Activated CD4-positive, alpha-beta T cell treated with anti-CD3 and anti-CD28 coated beads for 36 hours (primary cell): ENCODE measurements at regions not wholly inside any gene's neighbourhood (a gene's known extent, or its start where the extent isn't known, plus 50 kb on each side); places are given as distances from the start of the nearest gene placed in this dataset.
"Not testable (repeated sequence)": the region's sequence is repeated elsewhere in the genome, so short reads cannot be mapped to it uniquely, and the experiment has no call there.

Experiments
- ATAC-seq: fragments of 200-7000 bp; cut with Tn5 transposase; one replicate; pipeline ENCODE4 v1.10.0; 2021; ENCODE audit warnings: mild to moderate bottlenecking, moderate library complexity
- CTCF ChIA-PET: fragments of 350-600 bp; sonication (Branson Sonifier 250); formaldehyde crosslinking; loops from one replicate; lab custom pipeline; 2021; ENCODE audit warnings: antibody characterized with exemption; lab: Charles Lee
- POLR2A ChIA-PET: fragments of 350-600 bp; sonication (Branson Sonifier 250); formaldehyde crosslinking; loops from one replicate; lab custom pipeline; 2021; ENCODE audit warnings: antibody characterized with exemption, inconsistent platforms; lab: Charles Lee
- DNase-seq: peaks from one replicate; pipeline ENCODE4 v3.0.0-alpha.2; 2020
- H3K27ac Mint-ChIP-seq: one replicate; pipeline ENCODE4 v1.8.0; 2021; ENCODE audit warnings: mixed read lengths
- H3K27me3 Mint-ChIP-seq: one replicate; pipeline ENCODE4 v1.8.0; 2021; ENCODE audit warnings: mixed read lengths
- H3K36me3 Mint-ChIP-seq: one replicate; pipeline ENCODE4 v1.8.0; 2021; ENCODE audit warnings: low read depth, mixed read lengths
- H3K4me1 Mint-ChIP-seq: one replicate; pipeline ENCODE4 v1.8.0; 2021; ENCODE audit warnings: mixed read lengths
- H3K4me3 Mint-ChIP-seq: one replicate; pipeline ENCODE4 v1.8.0; 2021; ENCODE audit warnings: mild to moderate bottlenecking, moderate library complexity, mixed read lengths
- H3K9me3 Mint-ChIP-seq: one replicate; pipeline ENCODE4 v1.8.0; 2021; ENCODE audit warnings: low read depth, mixed read lengths
- intact Hi-C, 2 experiments: fragments of 100-400 bp; cut with DNase I in 1 of 2; cut with micrococcal nuclease in 1 of 2; formaldehyde crosslinking; loops; one replicate each; pipeline versions ENCODE4 v1.14.2 to v1.15.1; 2022 to 2024; cut with DNase I, micrococcal nuclease

DNA sequence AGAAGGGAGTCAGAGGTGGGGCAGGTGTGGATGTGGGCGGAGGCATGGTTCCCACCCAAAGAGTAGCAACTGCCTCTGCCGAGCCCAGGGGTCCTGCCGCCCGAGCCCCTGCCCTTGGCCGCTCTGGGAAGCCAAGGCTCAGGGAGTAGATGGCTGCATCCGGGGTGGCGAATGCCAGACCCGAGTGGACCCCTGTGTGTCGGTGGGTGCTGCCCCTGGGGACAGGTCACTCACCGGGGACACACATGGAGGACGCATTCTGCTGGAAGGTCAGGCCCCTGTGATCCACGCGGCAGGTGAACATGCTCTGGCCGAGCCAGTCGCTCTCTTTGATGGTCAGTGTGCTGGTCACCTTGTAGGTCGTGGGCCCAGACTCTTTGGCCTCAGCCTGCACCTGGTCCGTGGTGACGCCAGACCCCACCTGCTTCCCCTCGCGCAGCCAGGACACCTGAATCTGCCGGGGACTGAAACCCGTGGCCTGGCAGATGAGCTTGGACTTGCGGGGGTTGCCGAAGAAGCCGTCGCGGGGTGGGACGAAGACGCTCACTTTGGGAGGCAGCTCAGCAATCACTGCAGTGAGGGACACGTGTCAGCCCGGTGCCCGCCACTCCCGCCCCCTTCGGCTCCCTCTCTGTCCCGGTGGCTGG, 329.0 kb downstream of the TMEM121 start:
- Mint-ChIP-seq H3K4me1 (peaks cover 6% of the 10 kb centered on the region), H3K27ac (no peak overlapping the region), H3K27me3 (peaks cover 1% of the 10 kb centered on the region), H3K4me3 (no peak overlapping the region), H3K9me3 (no peaks in the 10 kb centered on the region), H3K36me3 (no peaks in the 10 kb centered on the region)
- intact Hi-C loops: no loop called here
- CTCF ChIA-PET: no interaction called here
- POLR2A ChIA-PET: no interaction called here
- DNase-seq (no peak), ATAC-seq (no peak)

GRCh38 chr14:105855893-105856675, 329.7 kb downstream of the TMEM121 start:
- ATAC-seq (no peak), DNase-seq (no peak)
- peaks cover 10% of the 10 kb centered on the region for H3K4me1 Mint-ChIP-seq
- H3K9me3 Mint-ChIP-seq: no peaks in the 10 kb centered on the region
- CTCF ChIA-PET: no interaction called here
- intact Hi-C loops: no loop called here
- peaks cover 6% of the 10 kb centered on the region for H3K27me3 Mint-ChIP-seq
- H3K4me3 Mint-ChIP-seq: no peak overlapping the region
- H3K27ac Mint-ChIP-seq: no peak overlapping the region
- no peaks in the 10 kb centered on the region for H3K36me3 Mint-ChIP-seq
- POLR2A ChIA-PET: no interaction called here

- H3K9me3 Mint-ChIP-seq: no peaks in the 10 kb centered on the region
- H3K4me1 Mint-ChIP-seq: peaks cover 15% of the 10 kb centered on the region
- peaks cover 6% of the 10 kb centered on the region for H3K27me3 Mint-ChIP-seq
- ATAC-seq (no peak), DNase-seq (peak; percentile 2)
- intact Hi-C loops: no loop called here
- H3K4me3 Mint-ChIP-seq: no peak overlapping the region
- ChIA-PET CTCF (interaction anchor here (1.5 kb wide), 1 partner anchor 23 kb away, joined by 4 read pairs; no protein-coding TSS in a partner anchor), POLR2A (no interaction called here)
- H3K27ac Mint-ChIP-seq: no peak overlapping the region
- H3K36me3 Mint-ChIP-seq: no peaks in the 10 kb centered on the region
Observed at GRCh38 chr14:105856676-105857219, 330.4 kb downstream of the TMEM121 start.

DNA sequence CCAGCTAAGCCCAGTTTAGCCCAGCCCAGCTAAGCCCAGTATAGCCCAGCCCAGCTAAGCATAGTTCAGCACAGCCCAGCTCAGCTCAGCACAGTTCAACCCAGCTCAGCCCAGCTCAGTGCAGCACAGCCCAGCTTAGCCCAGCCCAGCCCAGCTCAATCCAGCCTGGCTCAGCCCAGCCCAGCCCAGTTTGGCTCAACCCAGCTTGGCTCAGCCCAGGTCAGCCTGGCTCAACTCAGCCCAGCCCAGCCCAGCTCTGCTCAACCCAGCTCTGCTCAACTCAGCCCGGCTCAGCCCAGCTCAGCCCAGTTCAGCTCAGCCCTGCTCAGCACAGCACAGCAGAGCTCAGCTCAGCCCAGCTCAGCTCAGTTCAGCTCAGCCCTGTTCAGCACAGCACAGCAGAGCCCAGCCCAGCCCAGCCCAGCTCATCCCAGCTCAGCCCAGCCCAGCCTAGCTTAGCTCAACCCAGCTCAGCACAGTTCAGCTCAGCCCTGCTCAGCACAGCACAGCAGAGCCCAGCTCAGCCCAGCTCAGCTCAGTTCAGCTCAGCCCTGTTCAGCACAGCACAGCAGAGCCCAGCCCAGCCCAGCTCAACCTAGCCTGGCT, 330.9 kb downstream of the TMEM121 start:
- H3K27me3 Mint-ChIP-seq: peaks cover 6% of the 10 kb centered on the region
- no peaks in the 10 kb centered on the region for H3K36me3 Mint-ChIP-seq
- H3K27ac Mint-ChIP-seq: no peak overlapping the region
- peak; percentile 5 for DNase-seq
- H3K9me3 Mint-ChIP-seq: no peaks in the 10 kb centered on the region
- intact Hi-C loops: no loop called here
- H3K4me3 Mint-ChIP-seq: no peak overlapping the region
- peaks cover 21% of the 10 kb centered on the region for H3K4me1 Mint-ChIP-seq
- CTCF ChIA-PET: interaction anchor here (0.7 to 1.5 kb wide), 2 partner anchors 24 to 148 kb away, joined by 3 to 4 read pairs; no protein-coding TSS in a partner anchor
- ATAC-seq: no peak
- POLR2A ChIA-PET: no interaction called here

DNA sequence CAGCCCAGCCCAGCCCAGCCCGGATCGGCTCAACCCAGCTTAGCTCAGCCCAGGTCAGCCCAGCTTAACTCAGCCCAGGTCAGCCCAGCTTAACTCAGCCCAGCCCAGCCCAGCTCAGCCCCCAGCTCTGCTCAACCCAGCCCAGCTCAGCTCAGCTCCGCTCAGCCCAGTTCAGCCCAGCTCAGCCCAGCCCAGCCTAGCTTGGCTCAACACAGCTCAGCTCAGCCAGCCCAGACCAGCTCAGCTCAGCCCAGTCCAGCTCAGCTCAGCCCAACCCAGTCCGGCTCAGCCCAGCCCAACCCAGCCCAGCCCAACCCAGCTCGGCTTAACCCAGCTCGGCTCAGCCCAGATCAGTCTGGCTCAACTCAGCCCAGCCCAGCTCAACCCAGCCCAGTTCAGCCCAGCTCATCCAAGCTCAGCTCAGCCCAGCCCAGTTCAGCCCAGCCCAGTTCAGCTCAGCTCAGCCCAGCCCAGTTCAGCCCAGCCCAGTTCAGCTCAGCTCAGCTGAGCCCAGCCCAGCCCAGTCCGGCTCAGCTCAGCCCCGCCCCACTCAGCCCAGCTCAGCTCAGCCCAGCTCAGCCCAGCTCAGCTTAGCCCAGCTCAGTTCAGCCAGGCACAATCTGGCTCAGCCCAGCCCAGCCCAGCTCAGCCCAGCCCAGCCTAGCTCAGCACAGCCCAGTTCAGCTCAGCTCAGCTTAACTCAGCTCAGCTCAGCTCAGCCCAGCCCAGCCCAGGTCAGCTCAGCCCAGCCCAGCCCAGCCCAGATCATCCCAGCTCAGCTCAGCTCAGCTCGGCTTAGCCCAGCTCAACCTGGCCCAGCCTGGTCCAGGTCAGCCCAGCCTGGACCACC, 331.7 kb downstream of the TMEM121 start:
- Mint-ChIP-seq H3K4me3 (no peak overlapping the region), H3K27me3 (peaks cover 11% of the 10 kb centered on the region), H3K27ac (no peak overlapping the region), H3K4me1 (peaks cover 24% of the 10 kb centered on the region), H3K9me3 (no peaks in the 10 kb centered on the region), H3K36me3 (no peaks in the 10 kb centered on the region)
- intact Hi-C loops: no loop called here
- CTCF ChIA-PET: interaction anchor here (0.7 to 1.5 kb wide), 3 partner anchors 25 to 147 kb away, joined by 3 to 4 read pairs (median 3); no protein-coding TSS in a partner anchor
- POLR2A ChIA-PET: no interaction called here
- ATAC-seq (peak; percentile 34), DNase-seq (peak; percentile 23)

DNA sequence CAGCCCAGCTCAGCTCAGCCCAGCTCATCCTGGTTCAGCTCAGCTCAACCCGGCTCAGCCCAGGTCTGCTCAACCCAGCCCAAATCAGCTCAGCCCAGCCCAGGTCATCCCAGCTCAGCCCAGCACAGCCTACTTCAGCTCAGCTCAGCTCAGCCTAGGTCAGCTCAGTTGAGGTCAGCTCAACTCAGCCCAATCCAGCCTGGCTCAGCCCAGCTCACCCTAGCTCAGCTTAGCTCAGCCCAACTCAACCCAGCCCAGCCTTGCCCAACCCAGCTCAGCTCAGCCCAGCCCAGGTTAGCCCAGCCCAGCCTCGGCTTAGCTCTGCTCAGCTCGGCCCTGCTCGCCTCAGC, 332.3 kb downstream of the TMEM121 start:
- Mint-ChIP-seq H3K36me3 (no peaks in the 10 kb centered on the region), H3K9me3 (no peaks in the 10 kb centered on the region), H3K4me3 (no peak overlapping the region), H3K27me3 (peaks cover 13% of the 10 kb centered on the region), H3K27ac (no peak overlapping the region), H3K4me1 (peaks cover 24% of the 10 kb centered on the region)
- ATAC-seq (no peak), DNase-seq (peak; percentile 5)
- intact Hi-C loops: no loop called here
- POLR2A ChIA-PET: no interaction called here
- CTCF ChIA-PET: interaction anchor here (0.7 kb wide), 1 partner anchor 35 kb away, joined by 3 read pairs; no protein-coding TSS in a partner anchor

DNA sequence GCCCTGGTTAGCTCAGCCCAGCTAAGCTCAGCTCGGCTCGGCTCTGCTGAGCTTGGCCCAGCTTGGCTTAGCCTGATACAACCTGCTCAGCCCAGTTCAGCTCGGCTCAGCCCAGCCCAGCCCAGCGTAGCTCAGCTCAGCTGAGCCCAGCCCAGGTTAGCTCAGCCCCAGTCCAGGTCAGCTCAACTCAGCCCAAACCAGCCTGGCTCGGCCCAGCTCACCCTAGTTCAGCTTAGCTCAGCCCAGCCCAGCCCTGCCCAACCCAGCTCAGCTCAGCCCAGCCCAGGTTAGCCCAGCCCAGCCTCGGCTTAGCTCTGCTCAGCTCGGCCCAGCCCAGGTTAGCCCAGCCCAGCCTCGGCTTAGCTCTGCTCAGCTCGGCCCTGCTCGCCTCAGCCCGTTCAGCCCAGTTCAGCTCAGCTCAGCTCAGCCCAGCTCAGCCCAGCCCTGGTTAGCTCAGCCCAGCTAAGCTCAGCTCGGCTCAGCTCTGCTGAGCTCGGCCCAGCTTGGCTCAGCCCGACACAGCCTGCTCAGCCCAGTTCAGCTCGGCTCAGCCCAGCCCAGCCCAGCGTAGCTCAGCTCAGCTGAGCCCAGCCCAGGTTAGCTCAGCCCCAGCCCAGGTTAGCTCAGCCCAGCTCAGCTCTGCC, 332.8 kb downstream of the TMEM121 start:
- H3K36me3 Mint-ChIP-seq, H3K4me3 Mint-ChIP-seq, POLR2A ChIA-PET, H3K27ac Mint-ChIP-seq, H3K9me3 Mint-ChIP-seq, intact Hi-C loops: not testable (repeated sequence)
- Mint-ChIP-seq H3K27me3 (peaks cover 13% of the 10 kb centered on the region), H3K4me1 (peaks cover 24% of the 10 kb centered on the region)
- DNase-seq: peak; percentile 6
- CTCF ChIA-PET: interaction anchor here (1.1 kb wide), 1 partner anchor 16 kb away, joined by 3 read pairs; no protein-coding TSS in a partner anchor
- ATAC-seq: peak; percentile 15

- ChIA-PET POLR2A (no interaction called here), CTCF (interaction anchor here (0.6 to 1.1 kb wide), 2 partner anchors 17 to 73 kb away, joined by 3 read pairs; no protein-coding TSS in a partner anchor)
- DNase-seq: peak; percentile 29
- Mint-ChIP-seq H3K4me3 (no peak overlapping the region), H3K27ac (no peak overlapping the region), H3K9me3 (no peaks in the 10 kb centered on the region), H3K4me1 (peaks cover 23% of the 10 kb centered on the region), H3K36me3 (no peaks in the 10 kb centered on the region), H3K27me3 (peaks cover 13% of the 10 kb centered on the region)
- ATAC-seq: peak; percentile 24
- intact Hi-C loops: loop anchor here in 1 of 2 experiments (5.0 kb wide), 2 partner anchors 127 to 207 kb away; no protein-coding TSS in a partner anchor
Observed at GRCh38 chr14:105859717-105860614, 333.6 kb downstream of the TMEM121 start.

GRCh38 chr14:105860615-105861580, 334.5 kb downstream of the TMEM121 start:
- H3K36me3 Mint-ChIP-seq: no peaks in the 10 kb centered on the region
- ATAC-seq: no peak
- intact Hi-C loops: loop anchor here in 1 of 2 experiments (5.0 kb wide), 2 partner anchors 126 to 206 kb away; no protein-coding TSS in a partner anchor
- POLR2A ChIA-PET: no interaction called here
- CTCF ChIA-PET: interaction anchor here (0.6 to 1.0 kb wide), 4 partner anchors 34 to 233 kb away, joined by 3 read pairs; no protein-coding TSS in a partner anchor
- H3K4me1 Mint-ChIP-seq: peaks cover 20% of the 10 kb centered on the region
- H3K27ac Mint-ChIP-seq: peak overlapping the region; percentile 61
- no peaks in the 10 kb centered on the region for H3K9me3 Mint-ChIP-seq
- DNase-seq: peak; percentile 7
- peaks cover 13% of the 10 kb centered on the region for H3K27me3 Mint-ChIP-seq
- H3K4me3 Mint-ChIP-seq: peak overlapping the region; percentile 18
